ENCODE measurements at regions not wholly inside any gene's neighbourhood (a gene's known extent, or its start where the extent isn't known, plus 50 kb on each side); places are given as distances from the start of the nearest gene placed in this dataset.

GRCh38 chr2:177036747-177037146 is 175.8 kb upstream of the HNRNPA3 start:
- TF ChIP-seq GABPA (IDR thresholded peaks at IDR 0.05 in 1 of 2, conservative IDR thresholded peaks at IDR 0.05 in 1 of 2) (no peak), RXRA (IDR thresholded peaks at IDR 0.05) (no peak), SP1 (IDR thresholded peaks at IDR 0.05) (no peak), NR2F2 (IDR thresholded peaks at IDR 0.05) (no peak), RAD21 (IDR thresholded peaks at IDR 0.05) (no peak), EGR1 (IDR thresholded peaks at IDR 0.05; ENCODE audit: low read depth in 2 of 2) (no peak), FOXA2 (IDR thresholded peaks at IDR 0.05) (no peak), HNF4A (conservative IDR thresholded peaks at IDR 0.05) (no peak), HNF4G (IDR thresholded peaks at IDR 0.05) (no peak), MAX (IDR thresholded peaks at IDR 0.05) (no peak), JUND (IDR thresholded peaks at IDR 0.05) (no peak), YY1 (IDR thresholded peaks at IDR 0.05) (no peak), FOXA1 (IDR thresholded peaks at IDR 0.05) (no peak), TAF1 (conservative IDR thresholded peaks at IDR 0.05) (no peak), ZBTB33 (IDR thresholded peaks at IDR 0.05) (no peak)
- TF ChIP-seq, protein P1, sequence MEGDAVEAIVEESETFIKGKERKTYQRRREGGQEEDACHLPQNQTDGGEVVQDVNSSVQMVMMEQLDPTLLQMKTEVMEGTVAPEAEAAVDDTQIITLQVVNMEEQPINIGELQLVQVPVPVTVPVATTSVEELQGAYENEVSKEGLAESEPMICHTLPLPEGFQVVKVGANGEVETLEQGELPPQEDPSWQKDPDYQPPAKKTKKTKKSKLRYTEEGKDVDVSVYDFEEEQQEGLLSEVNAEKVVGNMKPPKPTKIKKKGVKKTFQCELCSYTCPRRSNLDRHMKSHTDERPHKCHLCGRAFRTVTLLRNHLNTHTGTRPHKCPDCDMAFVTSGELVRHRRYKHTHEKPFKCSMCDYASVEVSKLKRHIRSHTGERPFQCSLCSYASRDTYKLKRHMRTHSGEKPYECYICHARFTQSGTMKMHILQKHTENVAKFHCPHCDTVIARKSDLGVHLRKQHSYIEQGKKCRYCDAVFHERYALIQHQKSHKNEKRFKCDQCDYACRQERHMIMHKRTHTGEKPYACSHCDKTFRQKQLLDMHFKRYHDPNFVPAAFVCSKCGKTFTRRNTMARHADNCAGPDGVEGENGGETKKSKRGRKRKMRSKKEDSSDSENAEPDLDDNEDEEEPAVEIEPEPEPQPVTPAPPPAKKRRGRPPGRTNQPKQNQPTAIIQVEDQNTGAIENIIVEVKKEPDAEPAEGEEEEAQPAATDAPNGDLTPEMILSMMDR (IDR thresholded peaks at IDR 0.05; ENCODE audit: low read depth, low read length, missing input control), result no peak
- TF ChIP-seq, protein P2, sequence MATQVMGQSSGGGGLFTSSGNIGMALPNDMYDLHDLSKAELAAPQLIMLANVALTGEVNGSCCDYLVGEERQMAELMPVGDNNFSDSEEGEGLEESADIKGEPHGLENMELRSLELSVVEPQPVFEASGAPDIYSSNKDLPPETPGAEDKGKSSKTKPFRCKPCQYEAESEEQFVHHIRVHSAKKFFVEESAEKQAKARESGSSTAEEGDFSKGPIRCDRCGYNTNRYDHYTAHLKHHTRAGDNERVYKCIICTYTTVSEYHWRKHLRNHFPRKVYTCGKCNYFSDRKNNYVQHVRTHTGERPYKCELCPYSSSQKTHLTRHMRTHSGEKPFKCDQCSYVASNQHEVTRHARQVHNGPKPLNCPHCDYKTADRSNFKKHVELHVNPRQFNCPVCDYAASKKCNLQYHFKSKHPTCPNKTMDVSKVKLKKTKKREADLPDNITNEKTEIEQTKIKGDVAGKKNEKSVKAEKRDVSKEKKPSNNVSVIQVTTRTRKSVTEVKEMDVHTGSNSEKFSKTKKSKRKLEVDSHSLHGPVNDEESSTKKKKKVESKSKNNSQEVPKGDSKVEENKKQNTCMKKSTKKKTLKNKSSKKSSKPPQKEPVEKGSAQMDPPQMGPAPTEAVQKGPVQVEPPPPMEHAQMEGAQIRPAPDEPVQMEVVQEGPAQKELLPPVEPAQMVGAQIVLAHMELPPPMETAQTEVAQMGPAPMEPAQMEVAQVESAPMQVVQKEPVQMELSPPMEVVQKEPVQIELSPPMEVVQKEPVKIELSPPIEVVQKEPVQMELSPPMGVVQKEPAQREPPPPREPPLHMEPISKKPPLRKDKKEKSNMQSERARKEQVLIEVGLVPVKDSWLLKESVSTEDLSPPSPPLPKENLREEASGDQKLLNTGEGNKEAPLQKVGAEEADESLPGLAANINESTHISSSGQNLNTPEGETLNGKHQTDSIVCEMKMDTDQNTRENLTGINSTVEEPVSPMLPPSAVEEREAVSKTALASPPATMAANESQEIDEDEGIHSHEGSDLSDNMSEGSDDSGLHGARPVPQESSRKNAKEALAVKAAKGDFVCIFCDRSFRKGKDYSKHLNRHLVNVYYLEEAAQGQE (IDR thresholded peaks at IDR 0.05), result no peak
- TF ChIP-seq, protein P3, sequence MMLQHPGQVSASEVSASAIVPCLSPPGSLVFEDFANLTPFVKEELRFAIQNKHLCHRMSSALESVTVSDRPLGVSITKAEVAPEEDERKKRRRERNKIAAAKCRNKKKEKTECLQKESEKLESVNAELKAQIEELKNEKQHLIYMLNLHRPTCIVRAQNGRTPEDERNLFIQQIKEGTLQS (IDR thresholded peaks at IDR 0.05), result no peak
- no peak for DNase-seq (ENCODE audit: low spot score)
- H3K4me1 ChIP-seq (ENCODE audit: control insufficient read depth in 4 of 4, insufficient read depth in 4 of 4, low read length in 3 of 4), result no peaks in the 10 kb centered on the region
- H3K4me3 ChIP-seq (ENCODE audit: low read depth in 1 of 3, low read length in 3 of 3), result no peak overlapping the region
- peaks cover 0 to 2% (median under 1%) of the 10 kb centered on the region in 4 donors for H3K9me3 ChIP-seq (ENCODE audit: control insufficient read depth in 4 of 4, low read length in 3 of 4)
- H3K9ac ChIP-seq (ENCODE audit: low read depth in 1 of 2, low read length in 2 of 2), result no peak overlapping the region
- H3K27ac ChIP-seq (ENCODE audit: low read depth in 1 of 2, low read length in 2 of 2), result no peak overlapping the region
- WGBS, result 59% methylated on average over 3 of the region's 3 CpGs
- H3K27me3 ChIP-seq (ENCODE audit: control insufficient read depth in 4 of 4, insufficient read depth in 4 of 4, low read length in 3 of 4), result peaks cover 0 to 3% (median 0%) of the 10 kb centered on the region in 4 donors
- no peaks in the 10 kb centered on the region for H3K36me3 ChIP-seq (ENCODE audit: control insufficient read depth in 4 of 4, insufficient read depth in 3 of 4, low read depth in 1 of 4, low read length in 3 of 4)
